GM18909 (cell line): ENCODE measurements at regions not wholly inside any gene's neighbourhood (a gene's known extent, or its start where the extent isn't known, plus 50 kb on each side); places are given as distances from the start of the nearest gene placed in this dataset.

ENCODE experiments used
- ATAC-seq: cut with Tn5 transposase; IDR thresholded peaks from one replicate; pipeline ENCODE4 v1.9.1; 2021; ENCODE audit warnings: mild to moderate bottlenecking; ENCODE audit not compliant: unreplicated experiment, poor library complexity

GRCh38 chr6:151699719-151700118 lies 107.8 kb upstream of the ESR1 start:
- no peak for ATAC-seq

GRCh38 chr6:151701911-151702562 lies 105.4 kb upstream of the ESR1 start:
- ATAC-seq = peak; percentile 82

- ATAC-seq = peak; percentile 69
Measured at GRCh38 chr6:151702851-151703658, 104.4 kb upstream of the ESR1 start.

GRCh38 chr6:151704383-151704782 lies 103.1 kb upstream of the ESR1 start:
- ATAC-seq = no peak

- no peak for ATAC-seq
Measured at GRCh38 chr6:151705993-151706733, 101.3 kb upstream of the ESR1 start.

- no peak for ATAC-seq
Measured at GRCh38 chr6:151709329-151709728, 98.2 kb upstream of the ESR1 start.

- no peak for ATAC-seq
Measured at GRCh38 chr6:151716526-151716932, 91.0 kb upstream of the ESR1 start.

- no peak for ATAC-seq
Measured at GRCh38 chr6:151719070-151719469, 88.4 kb upstream of the ESR1 start.

- no peak for ATAC-seq
Measured at GRCh38 chr6:151721146-151721545, 86.3 kb upstream of the ESR1 start.

GRCh38 chr6:151721671-151722070 lies 85.8 kb upstream of the ESR1 start:
- no peak for ATAC-seq

GRCh38 chr6:151722342-151722741 lies 85.1 kb upstream of the ESR1 start:
- ATAC-seq = peak; percentile 40

- ATAC-seq = peak; percentile 77
Measured at GRCh38 chr6:151723152-151723551, 84.3 kb upstream of the ESR1 start.

- ATAC-seq = no peak
Measured at GRCh38 chr6:151729829-151730495, 77.5 kb upstream of the ESR1 start.

GRCh38 chr6:151730496-151730870 lies 77.0 kb upstream of the ESR1 start:
- no peak for ATAC-seq

- no peak for ATAC-seq
Measured at GRCh38 chr6:151731313-151731712, 76.2 kb upstream of the ESR1 start.

- no peak for ATAC-seq
Measured at GRCh38 chr6:151733680-151734320, 73.7 kb upstream of the ESR1 start.

- ATAC-seq = no peak
Measured at GRCh38 chr6:151738267-151738666, 69.2 kb upstream of the ESR1 start.

- no peak for ATAC-seq
Measured at GRCh38 chr6:151738960-151739359, 68.5 kb upstream of the ESR1 start.

- ATAC-seq = no peak
Measured at GRCh38 chr6:151740820-151741219, 66.7 kb upstream of the ESR1 start.

GRCh38 chr6:151747896-151748295 lies 59.6 kb upstream of the ESR1 start:
- no peak for ATAC-seq
